ENCODE measurements at regions not wholly inside any gene's neighbourhood (a gene's known extent, or its start where the extent isn't known, plus 50 kb on each side); places are given as distances from the start of the nearest gene placed in this dataset.

GRCh38 chr2:595141-595815 lies 81.9 kb downstream of the TMEM18 start:
- TF ChIP-seq, protein P1, sequence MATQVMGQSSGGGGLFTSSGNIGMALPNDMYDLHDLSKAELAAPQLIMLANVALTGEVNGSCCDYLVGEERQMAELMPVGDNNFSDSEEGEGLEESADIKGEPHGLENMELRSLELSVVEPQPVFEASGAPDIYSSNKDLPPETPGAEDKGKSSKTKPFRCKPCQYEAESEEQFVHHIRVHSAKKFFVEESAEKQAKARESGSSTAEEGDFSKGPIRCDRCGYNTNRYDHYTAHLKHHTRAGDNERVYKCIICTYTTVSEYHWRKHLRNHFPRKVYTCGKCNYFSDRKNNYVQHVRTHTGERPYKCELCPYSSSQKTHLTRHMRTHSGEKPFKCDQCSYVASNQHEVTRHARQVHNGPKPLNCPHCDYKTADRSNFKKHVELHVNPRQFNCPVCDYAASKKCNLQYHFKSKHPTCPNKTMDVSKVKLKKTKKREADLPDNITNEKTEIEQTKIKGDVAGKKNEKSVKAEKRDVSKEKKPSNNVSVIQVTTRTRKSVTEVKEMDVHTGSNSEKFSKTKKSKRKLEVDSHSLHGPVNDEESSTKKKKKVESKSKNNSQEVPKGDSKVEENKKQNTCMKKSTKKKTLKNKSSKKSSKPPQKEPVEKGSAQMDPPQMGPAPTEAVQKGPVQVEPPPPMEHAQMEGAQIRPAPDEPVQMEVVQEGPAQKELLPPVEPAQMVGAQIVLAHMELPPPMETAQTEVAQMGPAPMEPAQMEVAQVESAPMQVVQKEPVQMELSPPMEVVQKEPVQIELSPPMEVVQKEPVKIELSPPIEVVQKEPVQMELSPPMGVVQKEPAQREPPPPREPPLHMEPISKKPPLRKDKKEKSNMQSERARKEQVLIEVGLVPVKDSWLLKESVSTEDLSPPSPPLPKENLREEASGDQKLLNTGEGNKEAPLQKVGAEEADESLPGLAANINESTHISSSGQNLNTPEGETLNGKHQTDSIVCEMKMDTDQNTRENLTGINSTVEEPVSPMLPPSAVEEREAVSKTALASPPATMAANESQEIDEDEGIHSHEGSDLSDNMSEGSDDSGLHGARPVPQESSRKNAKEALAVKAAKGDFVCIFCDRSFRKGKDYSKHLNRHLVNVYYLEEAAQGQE (IDR thresholded peaks at IDR 0.05; ENCODE audit: insufficient read depth in 1 of 2, low read depth in 2 of 2, low read length in 2 of 2): no peak
- no peak for TF ChIP-seq FOXP2 (optimal IDR thresholded peaks at IDR 0.05; ENCODE audit: borderline replicate concordance, extremely low read depth, extremely low read length, insufficient read depth)
- no peak for TF ChIP-seq TAF1 (IDR thresholded peaks at IDR 0.05; ENCODE audit: borderline replicate concordance, insufficient read depth, low read length)
- no peak for TF ChIP-seq SIN3A (IDR thresholded peaks at IDR 0.05; ENCODE audit: borderline replicate concordance, insufficient read depth, low read length)
- TF ChIP-seq POLR2AphosphoS5 (IDR thresholded peaks at IDR 0.05; ENCODE audit: low read depth, low read length): no peak

DNA sequence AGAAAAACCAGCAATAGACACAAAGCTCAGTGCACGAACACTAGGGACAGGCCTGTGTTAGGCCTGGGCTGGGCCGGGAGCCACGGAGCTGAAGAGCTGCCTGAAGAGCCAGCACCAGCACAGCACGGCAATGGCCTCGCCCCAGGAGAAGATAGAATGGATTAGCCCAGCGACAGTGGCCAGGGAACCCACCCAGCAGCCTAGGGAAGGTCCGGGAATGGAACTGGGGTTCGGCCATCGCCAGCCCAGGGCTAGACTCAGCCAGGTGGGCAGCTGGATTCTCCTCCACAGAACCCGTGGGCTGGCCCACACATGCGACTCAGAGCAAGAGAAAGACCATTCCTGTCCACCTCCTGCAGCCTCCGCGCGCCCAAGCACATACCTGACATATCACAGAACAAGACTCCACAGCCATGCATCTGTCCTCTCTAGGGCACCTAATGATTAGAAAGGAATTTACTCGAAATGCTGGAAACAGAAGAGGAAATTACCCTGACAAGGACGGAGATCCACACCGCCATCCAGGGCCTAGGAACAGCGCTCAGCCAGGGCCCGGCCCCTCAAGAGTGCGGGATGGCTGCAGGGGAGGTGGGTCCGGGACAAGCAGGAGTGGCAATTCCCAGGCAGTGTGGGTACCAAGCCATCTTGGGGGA lies 82.8 kb downstream of the TMEM18 start:
- no peak for TF ChIP-seq SIN3A (IDR thresholded peaks at IDR 0.05; ENCODE audit: borderline replicate concordance, insufficient read depth, low read length)

- TF ChIP-seq POLR2AphosphoS5 (IDR thresholded peaks at IDR 0.05; ENCODE audit: low read depth, low read length): no peak
- TF ChIP-seq SIN3A (IDR thresholded peaks at IDR 0.05; ENCODE audit: borderline replicate concordance, insufficient read depth, low read length): no peak
- TF ChIP-seq TAF1 (IDR thresholded peaks at IDR 0.05; ENCODE audit: borderline replicate concordance, insufficient read depth, low read length): no peak
- TF ChIP-seq, protein P1 (IDR thresholded peaks at IDR 0.05; ENCODE audit: insufficient read depth in 1 of 2, low read depth in 2 of 2, low read length in 2 of 2): no peak
- no peak for TF ChIP-seq FOXP2 (optimal IDR thresholded peaks at IDR 0.05; ENCODE audit: borderline replicate concordance, extremely low read depth, extremely low read length, insufficient read depth)
Measured at GRCh38 chr2:593356-594026, 83.7 kb downstream of the TMEM18 start.

DNA sequence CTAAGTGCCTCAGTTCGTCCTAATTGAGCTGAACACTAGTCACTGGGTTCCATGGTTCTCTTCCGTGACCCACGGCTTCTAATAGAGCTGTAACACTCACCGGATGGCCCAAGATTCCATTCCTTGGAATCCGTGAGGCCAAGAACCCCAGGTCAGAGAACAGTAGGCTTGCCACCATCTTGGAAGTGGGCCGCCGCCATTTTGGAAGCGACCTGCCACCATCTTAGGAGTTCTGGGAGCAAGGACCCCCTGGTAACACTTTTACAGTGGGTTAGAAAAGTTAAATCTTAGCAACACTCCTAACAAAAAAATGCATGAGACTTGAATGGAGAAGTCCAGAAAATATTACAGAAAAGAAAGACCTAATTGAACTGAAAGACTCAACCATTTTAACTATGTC lies 84.5 kb downstream of the TMEM18 start:
- TF ChIP-seq POLR2AphosphoS5 (IDR thresholded peaks at IDR 0.05; ENCODE audit: low read depth, low read length): no peak
- no peak for TF ChIP-seq FOXP2 (optimal IDR thresholded peaks at IDR 0.05; ENCODE audit: borderline replicate concordance, extremely low read depth, extremely low read length, insufficient read depth)
- TF ChIP-seq, protein P1 (IDR thresholded peaks at IDR 0.05; ENCODE audit: insufficient read depth in 1 of 2, low read depth in 2 of 2, low read length in 2 of 2): no peak
- no peak for TF ChIP-seq SIN3A (IDR thresholded peaks at IDR 0.05; ENCODE audit: borderline replicate concordance, insufficient read depth, low read length)
- no peak for TF ChIP-seq TAF1 (IDR thresholded peaks at IDR 0.05; ENCODE audit: borderline replicate concordance, insufficient read depth, low read length)

DNA sequence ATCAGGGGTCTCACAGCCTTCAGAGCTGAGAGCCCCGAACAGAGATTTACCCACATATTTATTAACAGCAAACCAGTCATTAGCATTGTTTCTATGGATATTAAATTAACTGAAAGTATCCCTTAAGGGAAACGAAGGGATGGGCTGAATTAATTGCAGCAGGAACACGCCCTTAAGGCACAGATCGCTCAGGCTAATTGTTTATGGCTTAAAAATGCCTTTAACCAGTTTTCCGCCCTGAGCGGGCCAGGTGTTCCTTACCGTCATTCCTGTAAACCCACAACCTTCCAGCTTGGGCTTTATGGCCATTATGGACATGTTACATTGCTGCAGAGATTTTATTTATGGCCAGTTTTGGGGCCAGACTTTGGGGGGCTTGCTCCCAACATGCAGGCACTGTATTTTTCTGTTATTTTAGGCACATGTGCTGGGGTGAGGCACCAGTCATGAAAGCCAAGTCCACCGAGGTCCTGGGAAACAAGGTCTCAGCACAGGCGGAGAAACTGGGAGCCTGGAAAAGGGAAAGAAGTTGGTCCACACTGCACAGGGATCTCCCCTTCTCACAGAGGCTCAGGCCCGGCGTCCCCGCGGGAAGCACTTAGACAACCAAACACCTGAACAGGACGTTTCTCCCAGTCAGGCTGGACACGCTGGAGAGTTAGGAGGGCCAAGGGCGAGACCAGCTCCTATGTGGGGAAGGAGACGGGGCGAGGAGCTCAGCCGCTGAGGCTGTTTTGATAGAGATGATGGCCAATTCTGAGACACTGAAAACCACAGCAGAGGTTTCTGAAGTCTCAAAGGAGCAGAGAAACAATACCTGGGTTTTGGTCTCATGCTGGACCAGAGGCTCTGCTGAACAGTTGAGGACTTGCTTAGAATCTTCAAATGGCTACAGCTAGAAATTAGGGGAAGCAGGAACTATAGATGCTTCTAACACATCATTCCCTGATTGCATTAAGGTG lies 86.7 kb downstream of the TMEM18 start:
- TF ChIP-seq POLR2AphosphoS5 (IDR thresholded peaks at IDR 0.05; ENCODE audit: low read depth, low read length): no peak
- no peak for TF ChIP-seq FOXP2 (optimal IDR thresholded peaks at IDR 0.05; ENCODE audit: borderline replicate concordance, extremely low read depth, extremely low read length, insufficient read depth)

Data from PFSK-1 (cell line).